Fibroblast of villous mesenchyme (primary cell): ENCODE measurements at regions not wholly inside any gene's neighbourhood (a gene's known extent, or its start where the extent isn't known, plus 50 kb on each side); places are given as distances from the start of the nearest gene placed in this dataset.
A peak's percentile ranks its signal among the peaks of the same experiment; 100 is the strongest.

ENCODE experiments used
- DNase-seq: peaks from one replicate; pipeline ENCODE4 v3.0.0-alpha.2; 2010; ENCODE audit warnings: low read depth
- H3K4me3 ChIP-seq: 2 replicates; pipeline ENCODE4 v1.5.1; 2011; ENCODE audit warnings: low read depth, mild to moderate bottlenecking, low read length
- TF ChIP-seq, protein P1 (sequence below): IDR thresholded peaks from 2 replicates; pipeline ENCODE4 v1.5.1; 2012; ENCODE audit warnings: low read depth, mild to moderate bottlenecking, low read length; ENCODE audit not compliant: insufficient read depth

DNA sequence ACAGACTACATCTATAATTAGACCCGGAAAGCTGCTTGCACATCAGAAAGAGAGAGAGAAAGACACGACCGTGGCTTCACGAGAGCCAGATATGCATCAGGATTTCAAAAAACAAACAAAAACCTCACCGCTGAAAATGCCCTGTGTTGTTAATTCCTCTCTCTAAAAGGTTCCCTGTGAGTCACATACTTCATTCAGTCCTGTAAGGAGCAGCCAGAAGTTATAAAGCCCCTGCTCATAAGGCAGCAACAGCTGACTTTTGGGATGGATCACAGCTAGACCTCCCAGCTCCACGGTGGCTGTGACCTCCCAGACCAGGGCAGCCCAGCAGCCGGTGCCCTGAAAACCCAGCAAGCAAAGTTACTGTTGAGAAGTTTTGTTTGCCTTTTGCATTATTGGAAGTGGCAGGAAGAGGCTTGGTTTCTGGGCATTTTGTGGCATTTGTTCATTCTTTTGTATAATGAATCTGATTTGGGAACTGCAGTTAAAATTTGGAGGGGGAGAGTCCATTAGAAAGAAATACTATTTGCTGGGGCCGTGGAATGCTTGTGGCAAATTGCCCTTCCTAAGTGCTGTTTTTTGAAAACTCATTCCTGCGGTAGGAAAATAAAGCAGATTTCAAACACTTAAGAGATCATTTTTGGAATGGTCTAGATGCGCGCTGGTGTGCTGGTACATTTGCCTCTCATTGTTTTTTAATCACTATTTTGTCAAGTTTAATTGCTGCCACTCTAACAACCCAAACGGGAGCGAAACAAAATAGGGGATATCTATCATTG lies 520.4 kb downstream of the BCOR start:
- DNase-seq, result peak; percentile 19
- TF ChIP-seq, protein P1, sequence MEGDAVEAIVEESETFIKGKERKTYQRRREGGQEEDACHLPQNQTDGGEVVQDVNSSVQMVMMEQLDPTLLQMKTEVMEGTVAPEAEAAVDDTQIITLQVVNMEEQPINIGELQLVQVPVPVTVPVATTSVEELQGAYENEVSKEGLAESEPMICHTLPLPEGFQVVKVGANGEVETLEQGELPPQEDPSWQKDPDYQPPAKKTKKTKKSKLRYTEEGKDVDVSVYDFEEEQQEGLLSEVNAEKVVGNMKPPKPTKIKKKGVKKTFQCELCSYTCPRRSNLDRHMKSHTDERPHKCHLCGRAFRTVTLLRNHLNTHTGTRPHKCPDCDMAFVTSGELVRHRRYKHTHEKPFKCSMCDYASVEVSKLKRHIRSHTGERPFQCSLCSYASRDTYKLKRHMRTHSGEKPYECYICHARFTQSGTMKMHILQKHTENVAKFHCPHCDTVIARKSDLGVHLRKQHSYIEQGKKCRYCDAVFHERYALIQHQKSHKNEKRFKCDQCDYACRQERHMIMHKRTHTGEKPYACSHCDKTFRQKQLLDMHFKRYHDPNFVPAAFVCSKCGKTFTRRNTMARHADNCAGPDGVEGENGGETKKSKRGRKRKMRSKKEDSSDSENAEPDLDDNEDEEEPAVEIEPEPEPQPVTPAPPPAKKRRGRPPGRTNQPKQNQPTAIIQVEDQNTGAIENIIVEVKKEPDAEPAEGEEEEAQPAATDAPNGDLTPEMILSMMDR, result no peak

DNA sequence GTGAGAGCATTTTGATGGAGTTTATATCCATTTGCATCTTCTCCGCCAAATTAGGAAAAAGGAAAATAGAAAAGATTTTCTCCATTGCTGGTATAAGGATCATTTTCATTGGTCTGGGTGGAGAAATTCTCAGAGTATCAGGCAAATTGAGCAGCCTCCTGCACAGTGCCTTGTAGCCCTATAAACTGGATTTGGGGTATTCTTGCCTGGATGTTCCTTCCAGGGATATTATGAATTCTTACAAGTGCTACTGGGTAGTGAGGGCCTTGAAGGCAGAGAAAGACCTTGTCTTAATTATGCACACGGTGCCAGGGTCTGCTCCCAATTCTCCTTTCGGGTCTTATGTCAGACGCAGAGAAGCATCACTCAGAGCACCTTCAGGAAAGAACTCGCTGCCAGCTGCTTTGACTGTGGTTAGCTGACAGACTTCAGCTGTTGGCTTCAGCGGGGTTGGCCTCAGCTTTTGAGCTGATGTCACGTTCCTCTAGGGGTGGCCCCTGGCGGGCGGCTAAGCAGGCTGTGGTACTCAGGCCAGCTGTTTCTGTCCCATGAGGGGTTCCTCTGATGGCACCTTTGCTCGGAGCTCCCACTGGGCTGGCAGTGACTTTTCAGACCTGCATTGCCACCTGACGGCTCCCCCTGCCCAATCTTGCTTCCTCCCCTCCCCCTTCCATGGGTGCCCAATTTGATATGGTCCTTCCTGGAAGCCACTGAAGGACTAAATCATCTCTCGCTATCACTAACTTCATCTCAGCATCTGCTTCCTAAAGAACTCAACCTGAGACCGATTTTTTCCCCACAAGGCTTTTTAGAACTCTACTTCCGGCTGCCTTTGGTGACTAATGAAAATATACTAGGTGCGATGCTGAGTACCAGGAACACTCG lies 519.5 kb downstream of the BCOR start:
- TF ChIP-seq, protein P1, result no peak
- no peak overlapping the region for H3K4me3 ChIP-seq
- DNase-seq, result no peak

More for the DNA sequence above, 520.4 kb downstream of the BCOR start:
- no peak overlapping the region for H3K4me3 ChIP-seq

DNA sequence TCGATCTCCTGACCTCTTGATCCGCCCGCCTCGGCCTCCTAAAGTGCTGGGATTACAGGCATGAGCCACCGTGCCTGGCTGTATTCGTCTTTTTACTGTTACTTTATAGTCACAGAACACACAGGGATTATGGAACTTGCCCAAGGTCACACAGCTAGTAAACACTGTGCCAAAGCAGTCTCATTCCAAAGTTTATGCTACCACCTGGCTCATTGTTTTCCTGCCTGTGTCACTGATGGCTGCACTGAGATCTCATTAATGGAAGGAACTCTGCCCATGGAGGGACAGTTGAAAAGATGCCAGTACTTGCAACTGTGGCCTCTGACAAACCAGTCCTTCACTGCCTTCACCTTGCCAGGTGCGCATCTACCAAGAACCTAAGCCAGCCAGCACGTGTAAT lies 517.7 kb downstream of the BCOR start:
- no peak for DNase-seq
- TF ChIP-seq, protein P1, result no peak
- H3K4me3 ChIP-seq, result no peak overlapping the region

DNA sequence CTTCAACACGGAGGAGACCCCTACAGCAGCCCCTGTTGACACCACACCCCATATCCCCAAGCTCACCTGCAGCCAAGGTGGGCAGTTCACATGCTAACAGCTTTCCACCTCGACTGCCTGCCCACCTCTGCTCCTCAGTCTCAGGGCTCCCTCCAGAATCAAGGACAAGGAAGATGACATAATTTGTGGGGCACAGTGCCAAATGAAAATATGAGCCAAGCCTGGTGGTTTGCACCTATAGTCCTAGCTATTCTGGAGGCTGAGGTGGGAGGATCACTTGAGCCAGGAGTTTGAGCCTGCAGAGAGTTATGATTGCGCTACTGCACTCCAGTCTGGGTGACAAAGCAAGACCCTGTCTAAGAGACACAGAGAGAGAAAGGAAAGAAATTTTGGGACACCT lies 516.3 kb downstream of the BCOR start:
- H3K4me3 ChIP-seq, result no peak overlapping the region
- DNase-seq, result no peak
- TF ChIP-seq, protein P1, result no peak

DNA sequence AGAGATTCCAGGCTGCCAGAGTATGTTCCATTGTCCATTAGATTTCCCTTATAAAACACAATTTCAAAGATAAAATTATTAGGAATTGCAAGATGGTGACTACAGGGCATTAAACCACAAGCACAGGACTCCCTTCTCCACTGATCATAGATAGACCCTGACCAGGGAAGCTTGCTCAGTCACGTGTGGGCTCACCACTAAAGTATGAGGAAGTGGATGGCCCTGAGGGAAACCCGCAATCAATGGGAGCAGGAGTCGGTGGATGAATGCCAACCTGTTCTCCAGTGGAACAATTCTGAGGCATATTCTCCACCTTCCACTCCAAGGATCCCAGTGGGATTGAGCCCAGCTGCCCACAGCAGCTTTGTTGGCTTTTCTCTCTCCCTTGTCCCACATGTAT lies 515.7 kb downstream of the BCOR start:
- no peak overlapping the region for H3K4me3 ChIP-seq

DNA sequence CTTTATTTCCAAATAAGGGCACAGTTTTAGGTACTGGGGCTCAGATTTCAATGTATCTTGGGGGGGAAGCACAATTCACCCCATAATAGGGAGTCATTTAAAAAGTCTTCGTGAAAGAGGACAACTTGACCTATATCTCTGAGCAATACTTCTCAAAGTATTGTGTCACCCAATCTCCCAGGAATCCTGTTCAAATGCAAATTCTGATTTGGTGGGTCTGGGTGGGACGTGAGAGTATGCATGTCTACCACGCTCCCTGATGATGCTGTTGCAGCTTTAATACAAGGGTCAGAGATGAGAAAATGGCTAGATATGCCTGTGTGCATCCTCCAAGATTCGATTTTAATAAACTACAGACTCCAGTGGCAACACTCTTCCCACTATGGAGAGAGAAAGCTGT lies 514.8 kb downstream of the BCOR start:
- no peak for DNase-seq
- TF ChIP-seq, protein P1, result no peak
- no peak overlapping the region for H3K4me3 ChIP-seq

More for the DNA sequence above, 515.7 kb downstream of the BCOR start:
- TF ChIP-seq, protein P1, result no peak
- DNase-seq, result no peak
